Ishikawa (cell line): ENCODE measurements at regions not wholly inside any gene's neighbourhood (a gene's known extent, or its start where the extent isn't known, plus 50 kb on each side); places are given as distances from the start of the nearest gene placed in this dataset.

ENCODE experiments used
- CEBPB ChIP-seq: IDR thresholded peaks from 2 replicates; pipeline ENCODE4 v1.6.1; 2012
- CREB1 ChIP-seq: IDR thresholded peaks from 2 replicates; pipeline ENCODE4 v1.6.1; 2012; ENCODE audit warnings: low read depth
- EGR1 ChIP-seq: IDR thresholded peaks from 2 replicates; pipeline ENCODE4 v1.6.1; 2012
- EP300 ChIP-seq: IDR thresholded peaks from 2 replicates; pipeline ENCODE4 v1.6.1; 2012; ENCODE audit warnings: borderline replicate concordance
- FOXM1 ChIP-seq: IDR thresholded peaks from 2 replicates; pipeline ENCODE4 v1.6.1; 2012; ENCODE audit warnings: low read depth, borderline replicate concordance
- NFIC ChIP-seq: IDR thresholded peaks from 2 replicates; pipeline ENCODE4 v1.6.1; 2012
- RAD21 ChIP-seq: IDR thresholded peaks from 2 replicates; pipeline ENCODE4 v1.6.1; 2012; ENCODE audit warnings: low read depth
- TAF1 ChIP-seq: IDR thresholded peaks from 2 replicates; pipeline ENCODE4 v1.6.1; 2012; ENCODE audit warnings: low read depth, mild to moderate bottlenecking
- TCF12 ChIP-seq: IDR thresholded peaks from 2 replicates; pipeline ENCODE4 v1.6.1; 2012; ENCODE audit warnings: low read depth
- TEAD4 ChIP-seq: IDR thresholded peaks from 2 replicates; pipeline ENCODE4 v1.6.1; 2012
- YY1 ChIP-seq: IDR thresholded peaks from 2 replicates; pipeline ENCODE4 v1.6.1; 2012; ENCODE audit warnings: low read depth
- ZBTB7A ChIP-seq: IDR thresholded peaks from 2 replicates; pipeline ENCODE4 v1.6.1; 2012; ENCODE audit warnings: low read depth
- TF ChIP-seq, protein P1 (sequence below): IDR thresholded peaks from 2 replicates; pipeline ENCODE4 v1.6.1; 2012; ENCODE audit warnings: low read depth, mild to moderate bottlenecking
- TF ChIP-seq, protein P2 (sequence below): IDR thresholded peaks from 2 replicates; pipeline ENCODE4 v1.6.1; 2012
- TF ChIP-seq, protein P3 (sequence below): IDR thresholded peaks from 2 replicates; pipeline ENCODE4 v1.6.1; 2012

DNA sequence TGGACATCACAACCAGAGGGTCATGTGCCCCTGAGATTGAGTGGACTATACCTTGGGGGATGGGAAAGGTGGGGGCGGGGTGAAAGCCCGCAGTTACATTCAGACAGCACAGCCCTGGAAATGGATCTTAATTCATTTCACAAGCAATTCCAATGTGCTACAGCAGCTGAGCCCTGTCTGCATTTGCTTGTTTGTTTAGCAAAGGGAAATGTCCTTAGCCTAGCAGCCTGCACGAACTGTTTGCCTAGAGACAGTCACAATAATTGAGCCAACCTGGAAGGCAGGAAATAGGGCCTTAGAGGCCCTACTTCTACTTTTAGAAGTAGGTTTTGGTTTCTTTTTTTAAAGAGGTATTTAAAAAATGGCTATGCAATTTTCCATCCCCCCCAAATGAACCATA, 177.3 kb upstream of the KL start:
- TF ChIP-seq, protein P1, sequence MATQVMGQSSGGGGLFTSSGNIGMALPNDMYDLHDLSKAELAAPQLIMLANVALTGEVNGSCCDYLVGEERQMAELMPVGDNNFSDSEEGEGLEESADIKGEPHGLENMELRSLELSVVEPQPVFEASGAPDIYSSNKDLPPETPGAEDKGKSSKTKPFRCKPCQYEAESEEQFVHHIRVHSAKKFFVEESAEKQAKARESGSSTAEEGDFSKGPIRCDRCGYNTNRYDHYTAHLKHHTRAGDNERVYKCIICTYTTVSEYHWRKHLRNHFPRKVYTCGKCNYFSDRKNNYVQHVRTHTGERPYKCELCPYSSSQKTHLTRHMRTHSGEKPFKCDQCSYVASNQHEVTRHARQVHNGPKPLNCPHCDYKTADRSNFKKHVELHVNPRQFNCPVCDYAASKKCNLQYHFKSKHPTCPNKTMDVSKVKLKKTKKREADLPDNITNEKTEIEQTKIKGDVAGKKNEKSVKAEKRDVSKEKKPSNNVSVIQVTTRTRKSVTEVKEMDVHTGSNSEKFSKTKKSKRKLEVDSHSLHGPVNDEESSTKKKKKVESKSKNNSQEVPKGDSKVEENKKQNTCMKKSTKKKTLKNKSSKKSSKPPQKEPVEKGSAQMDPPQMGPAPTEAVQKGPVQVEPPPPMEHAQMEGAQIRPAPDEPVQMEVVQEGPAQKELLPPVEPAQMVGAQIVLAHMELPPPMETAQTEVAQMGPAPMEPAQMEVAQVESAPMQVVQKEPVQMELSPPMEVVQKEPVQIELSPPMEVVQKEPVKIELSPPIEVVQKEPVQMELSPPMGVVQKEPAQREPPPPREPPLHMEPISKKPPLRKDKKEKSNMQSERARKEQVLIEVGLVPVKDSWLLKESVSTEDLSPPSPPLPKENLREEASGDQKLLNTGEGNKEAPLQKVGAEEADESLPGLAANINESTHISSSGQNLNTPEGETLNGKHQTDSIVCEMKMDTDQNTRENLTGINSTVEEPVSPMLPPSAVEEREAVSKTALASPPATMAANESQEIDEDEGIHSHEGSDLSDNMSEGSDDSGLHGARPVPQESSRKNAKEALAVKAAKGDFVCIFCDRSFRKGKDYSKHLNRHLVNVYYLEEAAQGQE = no peak
- TF ChIP-seq TAF1 (no peak), YY1 (no peak), EGR1 (no peak), TCF12 (no peak), EP300 (no peak), FOXM1 (no peak), TEAD4 (no peak)

DNA sequence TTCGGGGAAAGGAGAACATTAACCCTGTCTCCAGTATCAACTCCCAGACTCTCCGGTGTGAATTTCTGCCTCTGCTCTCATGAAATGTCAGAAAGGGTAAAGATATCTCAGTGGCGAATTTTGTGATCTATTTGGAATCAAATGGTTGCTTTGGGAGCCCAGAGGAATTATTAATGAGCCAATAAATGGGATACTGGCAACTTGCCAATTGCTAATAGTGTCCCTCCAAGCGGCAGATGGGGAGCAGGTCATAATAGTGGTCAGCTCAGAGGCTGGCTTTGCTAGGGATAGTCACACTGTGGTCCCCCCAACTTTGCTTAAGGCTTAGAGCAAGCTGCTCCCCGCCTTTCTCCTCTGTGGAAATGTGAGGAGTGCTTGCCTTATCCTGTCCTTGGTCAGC, 176.1 kb upstream of the KL start:
- TF ChIP-seq NFIC (peak; percentile 60), EP300 (no peak)
- TF ChIP-seq, protein P2, sequence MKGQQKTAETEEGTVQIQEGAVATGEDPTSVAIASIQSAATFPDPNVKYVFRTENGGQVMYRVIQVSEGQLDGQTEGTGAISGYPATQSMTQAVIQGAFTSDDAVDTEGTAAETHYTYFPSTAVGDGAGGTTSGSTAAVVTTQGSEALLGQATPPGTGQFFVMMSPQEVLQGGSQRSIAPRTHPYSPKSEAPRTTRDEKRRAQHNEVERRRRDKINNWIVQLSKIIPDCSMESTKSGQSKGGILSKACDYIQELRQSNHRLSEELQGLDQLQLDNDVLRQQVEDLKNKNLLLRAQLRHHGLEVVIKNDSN = no peak

DNA sequence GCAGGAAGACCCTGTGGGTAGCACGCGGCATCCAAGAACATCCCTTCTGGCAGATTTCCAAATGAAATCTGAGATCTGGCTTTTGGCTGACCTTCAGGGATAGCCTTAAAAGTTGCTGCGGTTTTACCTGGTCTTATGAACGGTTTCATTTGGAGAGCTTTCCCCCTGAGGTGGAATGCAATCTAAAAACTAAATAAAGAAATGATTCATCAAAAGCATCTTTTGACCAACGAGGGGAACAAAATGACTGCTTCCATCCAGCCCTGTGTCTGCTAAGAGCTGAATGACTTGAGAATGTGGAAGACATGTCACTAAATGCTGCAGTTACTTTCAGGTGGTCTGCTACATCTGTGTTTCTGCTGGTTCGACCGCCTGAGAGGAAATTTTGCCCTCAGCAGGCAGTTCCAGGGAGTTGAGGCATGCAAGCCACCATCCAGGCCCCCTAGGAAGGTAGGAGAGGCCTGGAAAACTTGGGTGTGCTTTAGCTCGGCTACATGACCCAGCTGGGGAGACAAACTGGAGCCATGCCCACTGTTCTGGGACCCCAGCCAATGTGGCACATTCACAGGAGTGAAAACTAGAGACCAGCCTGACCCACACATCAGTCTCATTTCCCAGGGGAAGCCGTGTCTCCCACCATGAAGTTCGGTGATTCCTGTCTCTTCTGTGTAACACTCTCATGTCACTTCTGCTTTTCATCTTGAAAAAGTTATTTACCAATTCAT, 175.1 kb upstream of the KL start:
- peak; percentile 75 for TF ChIP-seq NFIC
- no peak for TF ChIP-seq TCF12

DNA sequence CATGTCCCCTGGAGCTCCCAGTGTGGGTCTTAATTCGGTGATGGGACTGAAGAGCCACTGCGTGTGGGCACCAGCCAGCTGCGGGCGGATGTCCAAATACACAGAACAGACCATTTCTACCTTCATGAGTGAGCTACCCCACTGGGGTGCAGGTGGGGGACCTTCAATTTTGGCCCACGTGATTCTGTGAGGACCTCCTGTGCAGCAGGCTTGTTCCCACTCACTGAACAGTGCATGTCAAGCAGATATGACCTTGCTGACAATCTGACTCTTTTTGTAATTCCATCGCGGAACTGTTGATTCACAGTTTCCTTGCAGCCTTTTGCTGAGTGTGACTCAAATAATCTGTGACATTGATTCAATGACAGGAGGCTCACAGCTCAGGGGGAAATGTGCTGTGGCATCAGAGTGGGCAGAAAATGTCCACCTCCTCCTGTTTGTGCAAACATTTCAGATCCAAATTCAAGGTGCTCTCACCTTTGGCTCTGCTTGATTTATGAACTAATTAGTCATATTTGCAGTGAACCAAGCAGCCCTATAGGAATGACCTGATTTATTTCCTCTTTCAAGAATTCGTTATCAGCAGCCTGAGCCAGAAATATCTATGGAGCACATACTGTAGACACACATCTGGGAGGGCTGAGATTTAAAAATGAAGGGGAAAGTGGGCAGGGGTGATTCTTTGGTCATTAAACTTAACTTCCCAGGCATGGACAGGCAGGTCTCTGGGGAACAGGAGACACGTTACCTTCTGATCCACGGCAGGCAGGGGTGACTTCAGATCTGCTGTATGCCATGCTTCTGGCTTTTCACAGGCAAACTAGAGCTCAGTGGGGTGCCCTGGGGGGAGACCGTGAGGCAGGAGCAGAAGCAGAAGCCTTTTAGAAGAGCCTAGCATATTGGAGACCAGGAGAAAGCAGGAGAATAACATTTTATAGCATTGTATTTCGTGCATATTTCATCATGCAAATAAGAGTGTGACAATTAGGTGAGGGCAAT, 170.0 kb upstream of the KL start:
- TF ChIP-seq YY1 = no peak
- TF ChIP-seq, protein P1 = no peak
- 0 out of 2 replicates have a peak, but pooled peaks have one; percentile 18 for TF ChIP-seq TCF12
- TF ChIP-seq CREB1 = no peak
- 0 out of 2 replicates have a peak, but pooled peaks have one; percentile 39 for TF ChIP-seq NFIC

DNA sequence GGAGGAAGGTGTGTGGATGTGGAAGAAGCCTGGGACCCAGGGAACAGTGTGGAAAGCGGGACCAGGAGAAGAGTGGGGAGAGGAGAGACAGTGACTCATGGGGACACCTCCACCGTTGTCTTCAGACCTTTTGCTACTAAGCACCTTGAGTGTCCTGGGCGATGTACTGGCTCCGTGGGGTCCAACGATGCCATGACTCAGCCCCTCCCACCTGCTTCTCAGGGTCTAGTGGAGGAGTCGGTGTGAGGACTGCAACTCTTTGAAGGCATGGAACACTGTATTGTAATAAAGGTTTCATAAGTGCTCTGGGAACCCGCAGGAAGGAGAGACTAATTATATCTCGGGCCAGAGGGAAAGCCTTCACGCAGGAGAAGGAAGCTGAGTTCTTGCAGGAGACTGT, 166.9 kb upstream of the KL start:
- TF ChIP-seq RAD21 (no peak), NFIC (no peak), YY1 (no peak), TEAD4 (no peak), TAF1 (no peak), FOXM1 (no peak), EP300 (no peak), TCF12 (no peak), ZBTB7A (no peak), CEBPB (no peak)
- TF ChIP-seq, protein P1 = no peak
- TF ChIP-seq, protein P3, sequence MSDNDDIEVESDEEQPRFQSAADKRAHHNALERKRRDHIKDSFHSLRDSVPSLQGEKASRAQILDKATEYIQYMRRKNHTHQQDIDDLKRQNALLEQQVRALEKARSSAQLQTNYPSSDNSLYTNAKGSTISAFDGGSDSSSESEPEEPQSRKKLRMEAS = no peak
- TF ChIP-seq, protein P2 = no peak
